GM13976 (cell line): ENCODE measurements at regions not wholly inside any gene's neighbourhood (a gene's known extent, or its start where the extent isn't known, plus 50 kb on each side); places are given as distances from the start of the nearest gene placed in this dataset.
"Not testable (repeated sequence)": the region's sequence is repeated elsewhere in the genome, so short reads cannot be mapped to it uniquely, and the experiment has no call there.

Source experiments
- DNase-seq: peaks from one replicate; pipeline ENCODE4 v3.0.0; 2012; ENCODE audit warnings: low spot score
- CTCF ChIP-seq: IDR thresholded peaks from 2 replicates; pipeline ENCODE4 v1.5.1; 2012; ENCODE audit warnings: borderline replicate concordance, mild to moderate bottlenecking; ENCODE audit not compliant: insufficient read depth; ENCODE audit errors: extremely low read depth, missing control alignments, control extremely low read depth
- in situ Hi-C: fragments of 300-500 bp; cut with MboI; formaldehyde crosslinking; loops from one replicate; pipeline ENCODE4 v1.12.0; 2022; ENCODE audit warnings: low sequenced_read_pairs, mixed read lengths, inconsistent platforms; ENCODE audit not compliant: unreplicated experiment

DNA sequence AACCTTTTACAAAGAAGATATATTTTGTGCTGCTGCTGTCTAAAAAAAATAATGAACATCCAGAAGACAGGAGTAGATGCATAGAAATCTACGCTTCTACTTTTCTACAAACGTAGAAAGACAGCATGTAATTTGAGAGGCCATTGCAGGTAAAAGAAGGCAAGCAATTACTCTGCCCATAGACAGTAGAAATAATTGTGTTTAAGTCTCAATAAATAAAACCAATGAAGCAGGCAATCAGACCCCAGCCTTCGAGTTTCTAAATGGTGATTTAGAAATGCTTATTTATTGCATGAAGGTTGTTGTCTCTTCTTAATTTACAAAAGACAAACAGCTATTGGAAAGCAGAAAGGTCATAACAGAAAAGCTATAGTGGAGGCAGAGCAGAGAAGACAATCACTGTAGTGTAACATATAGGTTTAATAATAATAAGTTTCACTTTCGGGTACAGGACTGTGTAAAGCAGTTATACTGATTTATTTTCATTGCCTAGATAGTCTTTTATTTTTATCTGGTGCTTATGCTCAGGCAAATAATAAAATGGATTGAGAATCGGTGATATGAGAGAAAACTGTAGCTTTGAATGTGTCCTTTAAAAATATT, 123.0 kb upstream of the TACR3 start:
- no peak for TF ChIP-seq CTCF
- DNase-seq = no peak
- in situ Hi-C loops = no loop called here

GRCh38 chr4:103842076-103842475, 122.3 kb upstream of the TACR3 start:
- in situ Hi-C loops = no loop called here
- no peak for TF ChIP-seq CTCF
- DNase-seq = no peak

- in situ Hi-C loops, DNase-seq: not testable (repeated sequence)
These were observed 90.5 kb upstream of the TACR3 start for GRCh38 chr4:103810308-103810707.

- no peak for TF ChIP-seq CTCF
- DNase-seq = no peak
- in situ Hi-C loops = no loop called here
These were observed 83.0 kb upstream of the TACR3 start for GRCh38 chr4:103802766-103803165.

DNA sequence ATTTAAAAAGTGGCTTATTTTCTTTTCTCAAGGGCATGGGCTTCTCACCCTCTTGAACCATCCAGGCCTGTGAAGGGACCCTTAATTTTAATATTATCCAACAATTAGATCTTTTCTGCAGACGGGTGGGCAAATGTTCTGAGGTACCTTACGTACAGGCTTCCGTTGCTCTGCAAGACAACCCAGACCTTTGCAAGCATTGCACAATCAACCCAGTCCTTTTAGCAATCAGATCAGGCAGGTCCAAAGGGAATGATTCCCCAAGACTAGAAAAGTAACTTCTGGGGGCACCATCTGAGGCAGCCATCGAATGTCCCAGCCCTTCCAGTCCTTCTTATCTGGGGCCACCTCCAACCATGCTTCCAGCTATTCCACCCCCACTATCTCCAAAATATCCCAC, 67.3 kb upstream of the TACR3 start:
- no peak for DNase-seq
- in situ Hi-C loops = loop anchor here (10.0 to 25.0 kb wide), 2 partner anchors 300 to 582 kb away; no protein-coding TSS in a partner anchor
- no peak for TF ChIP-seq CTCF

DNA sequence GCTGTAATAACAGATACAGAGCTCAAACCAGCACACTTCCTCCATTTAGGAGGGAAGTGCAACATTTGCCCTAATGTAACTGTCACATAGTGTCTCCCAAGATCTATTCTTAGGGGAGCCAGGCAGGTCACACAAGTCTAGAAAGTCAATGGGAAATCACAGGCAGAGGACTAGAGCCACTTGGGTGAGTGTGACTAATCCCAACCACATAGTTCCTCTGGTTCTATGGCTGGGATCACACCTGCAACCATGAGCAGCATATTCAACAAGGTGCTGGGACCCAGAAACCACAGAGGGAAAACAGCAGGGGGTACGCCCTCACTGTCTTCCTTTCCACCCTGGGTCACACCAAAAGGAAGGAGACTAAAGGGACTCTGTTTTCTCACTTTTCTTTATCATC, 66.8 kb upstream of the TACR3 start:
- in situ Hi-C loops = loop anchor here (10.0 to 25.0 kb wide), 2 partner anchors 299 to 582 kb away; no protein-coding TSS in a partner anchor
- no peak for TF ChIP-seq CTCF
- DNase-seq = no peak

GRCh38 chr4:103786014-103786413, 66.2 kb upstream of the TACR3 start:
- DNase-seq = peak; percentile 27
- TF ChIP-seq CTCF = peak; percentile 43
- in situ Hi-C loops = loop anchor here (10.0 to 25.0 kb wide), 2 partner anchors 299 to 581 kb away; no protein-coding TSS in a partner anchor
